MM.1S (cell line): ENCODE measurements at regions not wholly inside any gene's neighbourhood (a gene's known extent, or its start where the extent isn't known, plus 50 kb on each side); places are given as distances from the start of the nearest gene placed in this dataset.

Experiments used
- DNase-seq: peaks from one replicate; pipeline ENCODE4 v3.0.0-alpha.2; 2015
- H2AFZ ChIP-seq: fragments of 300-600 bp; sonication (generic); 2 replicates; pipeline ENCODE4 v1.6.0; 2016; ENCODE audit warnings: antibody characterized with exemption, low read length
- H3F3A ChIP-seq: fragments of 300-600 bp; sonication (generic); 2 replicates; pipeline ENCODE4 v1.6.1; 2016; ENCODE audit warnings: mild to moderate bottlenecking, antibody characterized with exemption, low read length, moderate library complexity, mixed read lengths; ENCODE audit not compliant: insufficient read depth
- H3K27ac ChIP-seq: fragments of 300-600 bp; sonication (generic); 2 replicates; pipeline ENCODE4 v1.5.1; 2016; ENCODE audit warnings: mild to moderate bottlenecking, low read length
- H3K27me3 ChIP-seq: fragments of 300-600 bp; sonication (generic); replicated peaks from 2 replicates; pipeline ENCODE4 v1.6.0; 2016; ENCODE audit warnings: low read length; ENCODE audit not compliant: insufficient read depth
- H3K36me3 ChIP-seq: fragments of 300-600 bp; sonication (generic); replicated peaks from 2 replicates; pipeline ENCODE4 v1.6.1; 2016; ENCODE audit warnings: mild to moderate bottlenecking, low read length, mixed read lengths; ENCODE audit not compliant: insufficient read depth
- H3K4me1 ChIP-seq: fragments of 300-600 bp; sonication (generic); 2 replicates; pipeline ENCODE4 v1.6.1; 2016; ENCODE audit warnings: low read length, mixed read lengths
- H3K4me2 ChIP-seq: fragments of 300-600 bp; sonication (generic); 2 replicates; pipeline ENCODE4 v1.6.0; 2016; ENCODE audit warnings: low read depth, low read length
- H3K4me3 ChIP-seq: fragments of 300-600 bp; sonication (generic); 2 replicates; pipeline ENCODE4 v1.5.1; 2016; ENCODE audit warnings: low read length, mixed read lengths
- H3K79me2 ChIP-seq: fragments of 300-600 bp; sonication (generic); 2 replicates; pipeline ENCODE4 v1.6.1; 2016; ENCODE audit warnings: mixed run types, low read length, mixed read lengths
- H3K9ac ChIP-seq: fragments of 300-600 bp; sonication (generic); 2 replicates; pipeline ENCODE4 v1.6.1; 2016; ENCODE audit warnings: low read length, mixed read lengths
- H3K9me2 ChIP-seq: fragments of 300-600 bp; sonication (generic); replicated peaks from 2 replicates; pipeline ENCODE4 v1.6.1; 2016; ENCODE audit warnings: mild to moderate bottlenecking, low read length, mixed read lengths; ENCODE audit not compliant: insufficient read depth
- H3K9me3 ChIP-seq: fragments of 300-600 bp; sonication (generic); replicated peaks from 2 replicates; pipeline ENCODE4 v1.6.1; 2016; ENCODE audit warnings: mild to moderate bottlenecking, low read length, mixed read lengths; ENCODE audit not compliant: insufficient read depth
- H4K20me1 ChIP-seq: fragments of 300-600 bp; sonication (generic); 2 replicates; pipeline ENCODE4 v1.6.1; 2016; ENCODE audit warnings: mild to moderate bottlenecking, low read length, moderate library complexity, mixed read lengths; ENCODE audit not compliant: insufficient read depth
- CTCF ChIP-seq: fragments of 300-600 bp; sonication (generic); IDR thresholded peaks from 2 replicates; pipeline ENCODE4 v1.5.1; 2016; ENCODE audit warnings: antibody characterized with exemption, low read length, mixed read lengths
- EZH2 ChIP-seq: fragments of 300-600 bp; sonication (generic); optimal IDR thresholded peaks from 2 replicates; pipeline ENCODE3; 2017; ENCODE audit warnings: low read depth, mild to moderate bottlenecking, antibody characterized with exemption, low read length, mixed read lengths
- EZH2phosphoT487 ChIP-seq: fragments of 300-600 bp; sonication (generic); IDR thresholded peaks from 2 replicates; pipeline ENCODE4 v1.6.1; 2018; ENCODE audit warnings: antibody characterized with exemption, low read length

- Histone ChIP-seq H3K9me2 (no peaks in the 10 kb centered on the region), H3K9ac (no peak overlapping the region), H4K20me1 (no peaks in the 10 kb centered on the region), H3K4me1 (peaks cover 10% of the 10 kb centered on the region; the same call in 1 of the 2 replicates), H3K9me3 (no peaks in the 10 kb centered on the region), H3K36me3 (no peaks in the 10 kb centered on the region), H3K27me3 (no peaks in the 10 kb centered on the region), H2AFZ (no peak overlapping the region), H3K79me2 (no peaks in the 10 kb centered on the region), H3K27ac (no peak overlapping the region), H3K4me2 (no peak overlapping the region), H3K4me3 (no peak overlapping the region), H3F3A (peaks cover 5% of the 10 kb centered on the region; the same call in 1 of the 2 replicates)
- peak; percentile 48 for DNase-seq
- TF ChIP-seq CTCF: peak; percentile 67
- no peak for TF ChIP-seq EZH2phosphoT487
- no peak for TF ChIP-seq EZH2
Measured at GRCh38 chrX:124211312-124211942, 121.0 kb upstream of the TEX13D start.

- H3K4me3 ChIP-seq: no peak overlapping the region
- TF ChIP-seq CTCF: no peak
- TF ChIP-seq EZH2phosphoT487: no peak
- TF ChIP-seq EZH2: no peak
- peak; percentile 84 for DNase-seq
- H4K20me1 ChIP-seq: no peaks in the 10 kb centered on the region
- peak overlapping the region; percentile 13; the same call in 1 of the 2 replicates for H3K4me2 ChIP-seq
- no peak overlapping the region for H2AFZ ChIP-seq
- no peaks in the 10 kb centered on the region for H3K9me2 ChIP-seq
- no peaks in the 10 kb centered on the region for H3K79me2 ChIP-seq
- no peak overlapping the region for H3K9ac ChIP-seq
- no peaks in the 10 kb centered on the region for H3K27me3 ChIP-seq
- no peak overlapping the region for H3K27ac ChIP-seq
- H3F3A ChIP-seq: peaks cover 5% of the 10 kb centered on the region; the same call in 1 of the 2 replicates
- H3K9me3 ChIP-seq: no peaks in the 10 kb centered on the region
- peaks cover 19% of the 10 kb centered on the region for H3K4me1 ChIP-seq
- H3K36me3 ChIP-seq: no peaks in the 10 kb centered on the region
Measured at GRCh38 chrX:124212622-124213021, 119.8 kb upstream of the TEX13D start.

GRCh38 chrX:124215786-124216185 lies 116.7 kb upstream of the TEX13D start:
- TF ChIP-seq EZH2phosphoT487 (no peak), EZH2 (no peak), CTCF (no peak)
- H2AFZ ChIP-seq: no peak overlapping the region
- DNase-seq: no peak
- no peak overlapping the region for H3K4me3 ChIP-seq
- H3K36me3 ChIP-seq: no peaks in the 10 kb centered on the region
- no peaks in the 10 kb centered on the region for H3K27me3 ChIP-seq
- peaks cover 5% of the 10 kb centered on the region; the same call in 1 of the 2 replicates for H3F3A ChIP-seq
- no peak overlapping the region for H3K9ac ChIP-seq
- no peaks in the 10 kb centered on the region for H4K20me1 ChIP-seq
- H3K9me2 ChIP-seq: no peaks in the 10 kb centered on the region
- no peak overlapping the region for H3K4me2 ChIP-seq
- H3K9me3 ChIP-seq: no peaks in the 10 kb centered on the region
- H3K27ac ChIP-seq: no peak overlapping the region
- no peaks in the 10 kb centered on the region for H3K79me2 ChIP-seq
- peaks cover 23% of the 10 kb centered on the region for H3K4me1 ChIP-seq
